HG03342 (cell line): ENCODE measurements at regions not wholly inside any gene's neighbourhood (a gene's known extent, or its start where the extent isn't known, plus 50 kb on each side); places are given as distances from the start of the nearest gene placed in this dataset.
"Not testable (repeated sequence)": the region's sequence is repeated elsewhere in the genome, so short reads cannot be mapped to it uniquely, and the experiment has no call there.

ENCODE experiments used
- ATAC-seq: cut with Tn5 transposase; IDR thresholded peaks from one replicate; pipeline ENCODE4 v1.9.1; 2021; ENCODE audit warnings: mild to moderate bottlenecking, moderate library complexity; ENCODE audit not compliant: unreplicated experiment

DNA sequence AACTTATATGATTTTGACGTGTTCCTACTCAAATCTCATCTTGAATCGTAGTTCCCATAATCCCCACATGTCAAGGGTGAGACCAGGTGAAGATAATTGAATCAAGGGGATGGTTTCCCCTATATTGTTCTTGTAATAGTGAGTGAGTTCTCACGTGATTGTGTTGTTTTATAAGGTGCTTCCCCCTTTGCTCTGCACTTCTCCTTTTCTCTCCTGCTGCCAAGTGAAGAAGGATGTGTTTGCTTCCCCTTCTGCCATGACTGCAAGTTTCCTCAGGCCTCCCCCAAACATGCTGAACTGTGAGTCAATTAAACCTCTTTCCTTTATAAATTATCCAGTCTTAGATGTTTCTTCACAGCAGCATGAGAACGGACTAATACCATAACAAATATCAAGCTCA lies 83.2 kb downstream of the MANEA start:
- ATAC-seq = no peak

DNA sequence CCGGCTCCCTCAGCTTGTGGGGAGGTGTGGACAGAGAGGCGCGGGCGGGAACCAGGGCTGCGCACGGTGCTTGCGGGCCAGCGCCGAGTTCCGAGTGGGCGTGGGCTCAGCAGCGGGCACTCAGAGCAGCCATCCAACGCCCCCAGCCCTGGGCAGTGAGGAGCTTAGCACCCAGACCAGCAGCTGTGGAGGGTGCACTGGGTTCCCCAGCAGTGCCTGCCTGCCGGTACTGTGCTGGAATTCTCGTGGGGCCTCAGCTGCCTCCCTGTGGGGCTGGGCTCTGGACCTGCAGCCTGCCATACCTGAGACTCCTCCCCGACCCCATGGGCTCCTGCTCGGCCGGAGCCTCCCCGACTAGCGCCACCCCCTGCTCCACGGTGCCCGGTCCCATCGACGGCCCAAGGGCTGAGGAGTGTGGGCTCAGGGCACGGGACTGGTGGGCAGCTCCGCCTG lies 92.7 kb downstream of the MANEA start:
- no peak for ATAC-seq

DNA sequence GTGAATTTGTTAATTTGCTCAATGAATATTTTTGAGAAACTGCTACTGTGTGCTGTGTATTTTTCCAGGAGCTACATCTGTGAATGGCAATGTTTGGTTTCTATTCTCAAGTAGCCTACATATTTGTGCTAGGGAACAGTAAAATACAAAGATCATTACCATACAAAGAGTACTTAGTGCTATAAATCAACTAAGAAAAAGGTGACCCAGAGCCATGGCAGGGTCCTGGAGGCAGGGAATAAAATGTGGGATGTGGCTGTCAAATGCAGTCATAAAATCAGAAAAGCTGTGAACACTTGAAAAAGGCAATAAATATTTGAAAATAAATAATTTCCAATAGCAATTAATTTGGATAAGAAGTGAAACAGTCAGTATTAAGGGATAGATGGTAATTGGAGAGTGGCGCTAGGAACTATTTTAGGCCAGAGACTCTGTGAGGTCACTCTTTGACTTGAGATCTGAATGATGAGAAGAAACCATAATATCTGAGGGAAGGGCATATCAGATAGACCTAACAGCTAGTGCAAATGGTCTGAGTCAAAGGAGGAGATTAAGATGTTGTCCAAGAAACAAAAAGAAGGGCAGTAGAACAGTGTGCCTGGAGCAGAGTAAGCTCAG lies 98.8 kb downstream of the MANEA start:
- no peak for ATAC-seq

DNA sequence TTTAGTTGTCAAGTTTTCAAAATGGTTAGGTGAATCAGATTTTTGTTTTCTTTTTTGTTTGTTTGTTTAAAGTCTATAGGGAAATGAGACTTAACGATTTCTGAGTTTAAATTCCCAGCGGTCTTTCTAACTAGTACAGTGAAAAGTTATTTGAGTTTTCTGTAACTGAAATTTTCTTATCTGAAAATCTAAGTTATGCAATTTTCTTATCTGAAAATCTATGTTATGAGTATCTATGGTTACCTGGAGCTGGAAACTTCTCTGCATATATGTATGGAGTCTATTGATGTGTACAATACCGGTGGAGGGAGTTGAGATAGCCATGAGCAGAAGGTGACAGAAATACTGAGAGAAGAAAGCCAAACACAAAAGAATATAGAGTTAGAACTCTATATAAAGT lies 102.6 kb downstream of the MANEA start:
- ATAC-seq = no peak

DNA sequence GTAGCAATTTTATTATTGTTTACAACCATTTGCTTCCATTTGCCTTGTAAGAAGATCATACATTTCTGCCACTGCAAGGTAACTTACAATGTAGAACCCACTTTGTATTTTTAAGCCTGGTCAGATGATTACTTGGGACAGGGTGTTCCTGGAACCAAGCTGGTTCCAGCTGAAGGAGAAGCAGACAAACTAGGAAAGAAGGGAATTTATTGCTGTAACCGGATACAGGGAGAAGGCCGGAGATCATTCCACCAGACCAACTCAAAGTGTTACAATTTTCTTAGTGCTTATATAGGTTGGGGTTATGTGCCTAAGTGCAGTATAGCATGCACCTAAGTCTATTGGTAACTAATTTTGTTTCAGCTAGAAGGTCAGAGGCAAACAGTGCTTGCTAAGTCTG lies 104.4 kb downstream of the MANEA start:
- no peak for ATAC-seq

DNA sequence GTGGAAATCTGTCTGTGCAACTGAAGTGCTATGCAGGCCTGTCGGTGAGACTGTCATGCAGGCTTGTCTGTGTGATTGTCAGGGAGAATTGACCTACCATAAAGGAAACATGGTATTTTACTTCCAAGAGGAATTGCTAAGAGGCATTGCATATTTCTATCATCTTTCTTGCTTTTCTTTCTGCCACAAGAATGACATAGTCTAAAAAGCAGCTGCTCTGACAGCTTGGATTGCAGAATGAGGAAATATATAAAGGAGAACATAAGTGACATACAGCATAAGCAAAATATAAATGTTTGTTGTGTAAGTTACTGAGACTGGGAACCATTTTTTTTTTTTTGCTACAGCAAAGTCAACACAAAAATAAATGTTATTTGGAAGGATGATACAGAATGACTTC lies 105.1 kb downstream of the MANEA start:
- ATAC-seq = no peak

DNA sequence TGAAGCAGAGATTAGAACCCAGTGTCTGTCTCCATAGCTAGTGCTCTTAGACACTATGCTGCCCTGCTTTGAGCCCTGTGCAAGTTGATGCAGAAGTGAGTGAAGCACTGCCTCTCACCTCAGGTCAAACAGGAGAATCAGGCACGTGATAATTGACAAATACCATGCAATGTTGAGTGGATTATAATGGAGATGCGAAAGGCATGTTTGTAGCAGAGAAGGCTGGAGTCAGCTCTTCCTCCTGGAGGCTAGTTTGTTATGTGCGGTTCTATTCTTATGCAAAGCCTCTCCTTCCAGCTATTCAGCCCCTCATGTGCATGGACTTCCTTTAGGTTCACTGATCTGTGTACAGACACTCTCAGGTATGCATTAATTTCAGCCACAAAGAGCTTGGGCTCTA lies 108.5 kb downstream of the MANEA start:
- no peak for ATAC-seq

DNA sequence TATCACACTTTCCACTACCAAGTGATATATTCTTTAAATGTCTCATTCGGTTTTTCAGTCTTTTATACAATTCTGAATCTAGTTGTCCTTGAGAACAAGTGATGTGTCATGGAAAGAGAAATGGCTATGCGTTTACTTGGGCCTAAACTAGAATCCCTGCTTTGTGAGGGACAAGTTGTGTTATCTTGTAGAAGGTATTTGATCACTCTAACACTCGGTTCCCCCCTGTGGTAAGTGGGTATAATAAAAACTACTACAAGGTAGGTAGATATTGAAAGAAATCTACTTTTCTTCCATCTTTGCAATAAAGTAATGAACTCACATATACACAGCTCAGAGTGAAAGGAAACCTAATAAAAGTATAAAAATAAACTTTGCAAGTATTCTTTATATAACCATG lies 108.9 kb downstream of the MANEA start:
- no peak for ATAC-seq

DNA sequence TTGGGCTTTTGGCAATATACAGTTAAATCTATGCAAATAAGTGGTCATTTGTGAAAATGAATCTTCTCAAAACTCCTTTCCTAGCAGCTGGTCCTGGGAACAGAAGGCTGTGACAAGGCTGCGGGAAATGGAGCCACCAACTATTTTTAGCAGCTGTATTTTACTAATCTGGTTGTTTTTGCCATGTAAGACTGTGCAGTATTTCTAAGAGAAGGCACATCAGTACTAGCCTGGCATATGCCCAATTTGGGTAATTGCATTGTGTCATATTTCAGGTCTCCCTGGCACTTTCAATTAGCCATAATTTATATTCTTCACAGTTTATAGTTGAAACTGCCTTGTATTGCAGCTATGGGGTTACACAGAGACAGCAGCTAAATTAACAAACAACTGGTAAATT lies 109.6 kb downstream of the MANEA start:
- ATAC-seq = no peak

DNA sequence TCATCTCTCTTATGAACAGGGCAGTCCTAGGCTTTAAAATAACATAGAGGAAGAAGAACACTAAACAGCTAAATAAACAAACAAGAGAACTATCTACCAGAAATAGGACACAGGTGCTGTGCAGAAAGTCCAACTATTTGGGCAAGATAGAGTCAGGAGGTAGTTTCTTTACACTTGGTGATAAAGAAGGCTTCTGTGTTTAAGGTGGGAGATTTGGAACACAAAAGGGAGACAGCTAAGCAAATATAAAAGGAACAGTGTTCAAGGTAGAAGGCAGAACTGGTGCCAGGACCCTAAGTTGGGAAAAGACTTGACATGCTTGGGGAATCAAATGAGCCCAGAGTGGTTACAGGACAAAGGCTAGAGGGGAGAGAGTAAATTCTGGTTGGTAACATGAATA lies 110.5 kb downstream of the MANEA start:
- no peak for ATAC-seq

DNA sequence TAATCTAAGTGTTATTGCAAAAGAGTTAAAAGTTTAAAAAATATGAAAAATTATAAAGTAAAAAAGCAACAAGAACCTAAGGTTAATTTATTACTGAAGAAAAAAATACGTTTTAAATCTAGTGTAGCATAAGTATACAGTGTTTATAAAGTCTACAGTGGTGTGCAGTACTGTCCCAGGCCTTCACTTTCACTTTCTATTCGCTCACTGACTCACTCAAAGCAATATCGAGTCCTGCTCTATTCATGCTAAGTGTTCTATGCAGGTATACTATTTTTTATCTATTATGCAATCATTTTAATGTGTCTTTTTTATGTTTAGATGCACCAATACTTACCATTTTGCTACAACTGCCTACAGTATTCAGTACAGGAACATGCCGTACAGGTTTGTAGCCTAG lies 113.0 kb downstream of the MANEA start:
- peak; percentile 57 for ATAC-seq

DNA sequence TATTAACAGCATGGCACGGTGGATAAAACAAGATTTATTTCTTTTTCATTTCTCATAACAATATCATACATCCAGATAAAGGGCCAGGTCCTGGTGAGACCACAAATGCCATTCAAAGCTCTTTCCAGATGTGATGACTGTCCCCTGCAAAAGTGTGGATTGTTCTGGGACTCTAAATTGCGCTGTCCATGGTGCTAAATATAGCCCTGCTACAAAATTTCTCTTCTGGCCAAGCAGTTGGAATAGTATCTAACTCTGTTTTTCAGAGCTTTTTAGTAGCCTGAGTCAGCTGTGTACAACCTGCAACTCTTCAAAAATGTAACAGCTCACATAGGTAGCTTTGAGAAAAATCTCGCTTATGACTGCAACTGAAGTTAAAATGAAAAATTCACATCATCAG lies 115.8 kb downstream of the MANEA start:
- no peak for ATAC-seq

DNA sequence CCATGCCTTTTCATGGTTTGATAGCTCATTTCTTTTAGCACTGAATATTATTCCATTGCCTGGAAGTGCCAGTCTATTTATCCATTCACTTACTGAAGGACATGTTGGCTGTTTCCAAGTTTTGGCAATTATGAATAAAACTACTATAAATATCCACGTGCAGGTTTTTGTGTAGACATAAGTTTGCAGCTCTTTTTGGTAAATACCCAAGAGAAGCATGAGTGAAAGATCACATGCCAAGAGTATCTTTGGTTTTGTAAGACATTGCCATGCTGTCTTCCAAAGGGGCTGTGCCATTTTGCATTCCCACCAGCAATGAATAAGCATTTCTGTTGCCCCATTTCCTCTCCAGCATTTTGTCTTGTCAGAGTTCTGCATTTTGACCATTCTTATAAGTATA lies 120.9 kb downstream of the MANEA start:
- ATAC-seq = no peak

DNA sequence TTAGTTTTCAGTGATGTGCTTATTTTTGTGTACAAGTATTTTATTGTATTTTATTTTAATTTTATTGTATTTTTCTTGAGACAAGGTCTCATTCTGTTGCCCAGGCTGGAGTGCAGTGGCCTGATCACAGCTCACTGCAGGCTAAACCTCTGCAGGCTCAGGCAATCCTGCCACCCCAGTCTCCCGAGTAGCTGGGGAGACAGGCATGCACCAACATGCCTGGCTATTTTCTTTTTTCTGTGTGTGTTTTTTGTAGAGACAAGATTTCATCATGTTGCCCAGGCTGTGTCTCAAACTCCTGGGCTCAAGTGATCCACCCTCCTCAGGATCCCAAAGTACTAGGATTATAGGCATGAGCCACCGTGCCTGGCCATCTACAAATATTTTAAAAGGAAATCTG lies 146.3 kb downstream of the MANEA start:
- no peak for ATAC-seq

DNA sequence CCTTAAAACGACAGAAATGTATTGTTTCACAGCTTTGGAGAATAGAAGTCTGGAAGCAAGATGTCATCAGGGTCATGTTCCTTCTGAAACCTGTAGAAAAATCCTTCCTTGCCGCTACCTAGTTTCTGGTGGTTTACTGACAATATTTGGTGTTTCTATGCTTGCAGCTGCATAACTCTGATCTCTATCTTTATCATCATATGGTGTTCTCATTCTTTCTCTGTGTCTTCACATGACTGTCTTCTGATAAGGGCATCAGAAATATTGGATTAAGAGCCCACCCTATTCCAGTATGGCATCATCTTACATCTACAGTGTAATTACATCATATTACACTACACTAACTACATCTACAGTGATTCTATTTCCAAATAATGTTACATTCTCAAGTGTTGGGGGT lies 148.0 kb downstream of the MANEA start:
- no peak for ATAC-seq

DNA sequence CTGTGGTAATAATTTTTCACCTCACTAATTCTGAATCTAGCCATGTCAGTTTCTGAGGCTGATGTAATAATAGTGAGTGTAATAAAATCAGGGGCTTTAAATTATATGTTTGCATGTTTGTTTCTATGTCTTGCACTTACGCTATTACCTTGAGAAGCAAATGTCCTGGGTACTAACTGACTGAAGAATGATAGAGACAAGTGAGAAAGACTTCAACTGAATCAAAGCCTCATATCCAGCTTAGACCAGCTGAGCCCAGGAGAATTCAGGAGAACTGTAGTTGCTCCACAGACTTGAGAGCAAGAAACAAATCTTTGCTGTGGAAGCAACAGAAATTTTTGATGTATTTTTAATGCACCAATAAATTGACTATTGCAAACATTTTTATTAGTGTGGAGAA lies 162.8 kb downstream of the MANEA start:
- ATAC-seq = no peak

DNA sequence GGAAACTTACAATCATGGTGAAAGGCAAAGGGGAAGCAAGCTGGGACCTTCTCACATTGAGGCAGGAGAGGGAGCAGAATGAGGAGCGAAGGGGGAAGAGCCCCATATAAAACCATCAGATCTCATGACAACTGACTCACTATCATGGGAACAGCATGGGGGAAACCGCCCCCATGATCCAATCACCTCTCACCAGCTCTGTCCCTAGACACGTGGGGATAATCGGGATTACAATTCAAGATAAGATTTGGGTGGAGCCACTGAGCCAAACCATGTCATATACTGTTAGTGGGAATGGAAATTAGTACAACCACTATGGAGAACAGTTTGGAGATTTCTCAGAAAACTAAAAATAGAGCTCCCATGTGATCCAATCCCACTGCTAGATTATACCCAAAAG lies 163.7 kb downstream of the MANEA start:
- ATAC-seq = no peak

DNA sequence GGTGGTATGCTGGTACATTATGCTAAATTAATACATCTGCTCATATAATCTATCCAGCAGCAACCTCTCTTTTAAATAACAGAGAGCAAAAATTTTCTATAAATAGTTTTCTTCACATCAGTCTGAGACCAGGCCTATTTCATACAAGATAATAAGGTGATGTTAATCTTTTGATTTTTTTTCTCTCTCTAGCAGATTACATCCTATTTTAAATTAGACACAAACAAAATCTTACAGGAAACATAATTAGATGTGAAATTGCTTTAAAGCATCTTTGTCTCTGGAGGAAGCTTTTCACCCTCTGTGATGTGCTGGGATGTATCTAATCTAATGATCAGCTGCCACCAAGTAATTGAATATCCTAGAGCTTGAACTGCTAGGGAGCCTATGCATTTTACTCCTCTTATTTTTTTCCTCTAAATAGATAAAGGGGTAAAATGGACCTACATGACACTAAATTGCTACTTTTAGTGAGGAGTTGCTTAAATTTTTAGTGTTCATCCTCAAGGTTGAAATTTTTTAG lies 165.5 kb downstream of the MANEA start:
- no peak for ATAC-seq

DNA sequence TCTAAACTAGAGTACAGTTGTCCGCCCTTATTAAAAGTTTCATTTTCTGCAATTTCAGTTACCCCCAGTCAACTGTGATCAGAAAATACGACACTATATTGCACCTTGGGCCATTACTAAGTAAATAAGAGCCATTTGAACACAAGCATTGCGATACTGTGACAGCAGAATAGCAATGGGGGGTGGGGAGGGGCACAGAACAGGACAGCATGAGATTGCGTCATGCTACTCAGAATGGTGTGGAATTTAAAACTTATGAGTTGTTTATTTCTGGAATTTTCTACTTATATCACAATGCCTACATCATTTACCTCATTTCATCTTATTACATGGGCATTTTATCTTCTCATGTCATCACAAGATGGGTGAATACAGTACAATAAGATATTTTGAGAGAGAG lies 166.3 kb downstream of the MANEA start:
- ATAC-seq = no peak

DNA sequence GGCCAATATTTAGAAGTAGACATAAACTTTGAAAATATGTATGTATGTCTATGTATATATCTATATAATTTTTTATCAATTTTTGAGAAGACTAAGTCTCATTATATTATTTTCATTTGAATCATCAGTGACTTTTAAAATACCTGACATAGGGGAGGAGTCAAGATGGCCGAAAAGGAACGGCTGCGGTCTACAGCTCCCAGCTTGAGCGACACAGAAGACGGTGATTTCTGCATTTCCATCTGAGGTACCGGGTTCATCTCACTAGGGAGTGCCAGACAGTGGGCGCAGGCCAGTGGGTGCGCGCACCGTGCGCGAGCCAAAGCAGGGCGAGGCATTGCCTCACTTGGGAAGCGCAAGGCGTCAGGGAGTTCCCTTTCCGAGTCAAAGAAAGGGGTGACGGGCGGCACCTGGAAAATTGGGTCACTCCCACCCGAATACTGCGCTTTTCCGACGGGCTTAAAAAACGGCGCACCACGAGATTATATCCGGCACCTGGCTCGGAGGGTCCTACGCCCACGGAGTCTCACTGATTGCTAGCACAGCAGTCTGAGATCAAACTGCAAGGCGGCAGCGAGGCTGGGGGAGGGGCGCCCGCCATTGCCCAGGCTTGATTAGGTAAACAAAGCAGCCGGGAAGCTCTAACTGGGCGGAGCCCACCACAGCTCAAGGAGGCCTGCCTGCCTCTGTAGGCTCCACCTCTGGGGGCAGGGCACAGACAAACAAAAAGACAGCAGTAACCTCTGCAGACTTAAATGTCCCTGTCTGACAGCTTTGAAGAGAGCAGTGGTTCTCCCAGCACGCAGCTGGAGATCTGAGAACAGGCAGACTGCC lies 181.1 kb downstream of the MANEA start:
- ATAC-seq = not testable (repeated sequence)

DNA sequence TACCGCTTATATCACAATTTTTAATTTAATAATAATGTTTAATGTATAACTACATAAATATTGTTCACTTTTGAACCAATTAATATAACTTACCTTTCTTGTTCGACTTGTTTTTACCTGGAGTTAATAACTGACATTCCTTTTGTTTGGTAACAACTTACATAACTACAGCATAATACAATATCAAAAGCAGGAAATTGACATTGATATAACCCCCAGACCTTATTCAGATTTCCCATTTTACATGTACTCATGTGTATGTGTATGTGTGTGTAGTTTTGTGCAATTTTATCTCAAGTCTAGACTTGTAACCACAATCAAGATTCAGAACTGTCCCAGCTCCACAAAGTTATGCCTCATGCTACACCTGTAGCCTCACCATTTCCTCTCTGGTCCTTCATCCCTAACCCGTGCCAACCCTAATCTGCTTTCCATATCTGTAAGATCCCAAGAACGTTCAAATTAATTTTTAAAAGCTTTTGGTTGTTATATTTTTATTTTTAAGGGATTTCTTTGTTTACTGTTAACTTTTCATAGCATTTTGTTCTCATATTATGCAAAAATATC lies 190.6 kb downstream of the MANEA start:
- no peak for ATAC-seq

DNA sequence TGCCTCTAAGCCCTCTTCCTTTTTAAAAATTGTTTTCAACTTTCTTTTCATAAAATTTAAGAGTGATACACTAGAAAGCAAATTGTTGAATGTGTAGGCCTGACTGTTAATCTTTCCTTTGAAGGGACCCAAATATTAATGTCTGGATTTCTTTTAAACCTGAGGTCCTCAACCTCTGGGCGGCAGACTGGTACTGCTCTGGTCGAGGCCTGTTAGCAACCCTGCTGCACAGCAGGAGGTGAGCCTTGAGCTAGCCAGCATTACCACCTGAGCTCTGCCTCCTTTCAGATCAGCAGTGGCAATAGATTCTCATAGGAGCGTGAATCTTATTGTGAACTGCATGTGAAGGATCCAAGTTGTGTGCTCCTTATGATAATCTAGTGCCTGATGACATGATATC lies 191.2 kb downstream of the MANEA start:
- no peak for ATAC-seq
